ENCODE measurements at regions not wholly inside any gene's neighbourhood (a gene's known extent, or its start where the extent isn't known, plus 50 kb on each side); places are given as distances from the start of the nearest gene placed in this dataset.

DNA sequence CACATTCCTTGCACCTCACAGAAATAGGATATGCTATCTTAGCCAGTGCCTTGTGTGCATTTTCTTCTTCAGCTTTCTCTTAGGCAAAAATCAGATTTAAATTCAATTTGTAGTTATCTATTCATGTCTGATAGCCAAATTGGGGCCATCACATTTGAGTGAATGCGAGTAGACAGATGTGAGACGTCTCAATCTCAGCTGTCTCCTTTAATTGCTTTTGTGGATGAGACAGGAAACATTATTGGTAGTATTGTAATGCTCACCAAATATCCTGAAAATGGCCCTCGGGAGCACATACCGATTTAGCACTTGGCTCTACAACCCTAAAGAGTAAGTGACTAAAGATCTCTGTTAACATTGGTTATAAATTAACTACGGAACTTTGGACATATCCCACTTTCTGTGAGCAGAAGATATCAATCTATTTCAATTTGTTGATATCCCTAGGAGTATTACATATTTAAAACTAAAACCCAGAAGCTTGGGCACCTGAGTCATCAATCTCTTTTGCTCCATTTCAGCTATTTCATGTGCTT is 1012.5 kb upstream of the TMEM132C start:
- Histone ChIP-seq H3K4me3 (no peak overlapping the region), H3K27ac (no peak overlapping the region), H3K36me3 (no peaks in the 10 kb centered on the region), H3K4me1 (no peaks in the 10 kb centered on the region), H3K9me3 (no peaks in the 10 kb centered on the region), H3K27me3 (replicated peaks in 1 of 7) (no peaks in the 10 kb centered on the region)
- intact Hi-C loops (cut with DNase I; ENCODE audit: low total_unique reads), result no loop called here
- 74 to 89% (median 80%) methylated on average over 5 of the region's 5 CpGs for WGBS, 5 donors
- DNase-seq, result no peak
- no peak for TF ChIP-seq POLR2A (IDR thresholded peaks at IDR 0.05)

GRCh38 chr12:127257366-127257935 is 1009.5 kb upstream of the TMEM132C start:
- WGBS, 5 donors, result 69 to 82% (median 72%) methylated on average over 5 of the region's 5 CpGs
- Histone ChIP-seq H3K4me1 (no peaks in the 10 kb centered on the region), H3K36me3 (no peaks in the 10 kb centered on the region), H3K4me3 (no peak overlapping the region), H3K27me3 (replicated peaks in 1 of 7) (no peaks in the 10 kb centered on the region), H3K27ac (no peak overlapping the region), H3K9me3 (no peaks in the 10 kb centered on the region)
- TF ChIP-seq POLR2AphosphoS5 (IDR thresholded peaks at IDR 0.05), result no peak
- no peak for TF ChIP-seq POLR2A (IDR thresholded peaks at IDR 0.05)
- TF ChIP-seq, protein P1, sequence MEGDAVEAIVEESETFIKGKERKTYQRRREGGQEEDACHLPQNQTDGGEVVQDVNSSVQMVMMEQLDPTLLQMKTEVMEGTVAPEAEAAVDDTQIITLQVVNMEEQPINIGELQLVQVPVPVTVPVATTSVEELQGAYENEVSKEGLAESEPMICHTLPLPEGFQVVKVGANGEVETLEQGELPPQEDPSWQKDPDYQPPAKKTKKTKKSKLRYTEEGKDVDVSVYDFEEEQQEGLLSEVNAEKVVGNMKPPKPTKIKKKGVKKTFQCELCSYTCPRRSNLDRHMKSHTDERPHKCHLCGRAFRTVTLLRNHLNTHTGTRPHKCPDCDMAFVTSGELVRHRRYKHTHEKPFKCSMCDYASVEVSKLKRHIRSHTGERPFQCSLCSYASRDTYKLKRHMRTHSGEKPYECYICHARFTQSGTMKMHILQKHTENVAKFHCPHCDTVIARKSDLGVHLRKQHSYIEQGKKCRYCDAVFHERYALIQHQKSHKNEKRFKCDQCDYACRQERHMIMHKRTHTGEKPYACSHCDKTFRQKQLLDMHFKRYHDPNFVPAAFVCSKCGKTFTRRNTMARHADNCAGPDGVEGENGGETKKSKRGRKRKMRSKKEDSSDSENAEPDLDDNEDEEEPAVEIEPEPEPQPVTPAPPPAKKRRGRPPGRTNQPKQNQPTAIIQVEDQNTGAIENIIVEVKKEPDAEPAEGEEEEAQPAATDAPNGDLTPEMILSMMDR (IDR thresholded peaks at IDR 0.05 in 8 of 11, conservative IDR thresholded peaks at IDR 0.05 in 3 of 11), result no peak
- DNase-seq, result no peak
- intact Hi-C loops (cut with DNase I; ENCODE audit: low total_unique reads), result no loop called here

DNA sequence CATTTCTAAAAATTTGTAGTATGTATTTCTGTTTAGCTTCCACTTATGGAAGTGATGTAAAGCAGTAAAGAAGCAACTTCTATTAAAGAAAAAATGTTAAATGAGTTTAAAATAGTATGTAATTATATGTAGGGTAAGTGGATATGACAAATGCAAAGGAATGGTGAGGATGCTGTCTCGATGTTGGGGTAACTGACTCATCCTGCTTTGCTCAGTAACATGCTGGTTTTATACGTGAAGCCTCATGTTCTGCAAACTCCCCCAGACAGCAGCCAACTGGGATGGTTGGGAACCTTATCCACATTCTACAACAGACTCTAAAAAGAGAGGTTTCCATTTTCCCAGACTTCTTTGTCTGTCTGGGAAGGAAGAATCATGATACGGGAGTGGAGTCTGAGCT is 1006.4 kb upstream of the TMEM132C start:
- TF ChIP-seq POLR2AphosphoS5 (IDR thresholded peaks at IDR 0.05) (no peak), POLR2A (IDR thresholded peaks at IDR 0.05) (no peak)
- TF ChIP-seq, protein P1 (IDR thresholded peaks at IDR 0.05 in 8 of 11, conservative IDR thresholded peaks at IDR 0.05 in 3 of 11), result no peak
- intact Hi-C loops (cut with DNase I; ENCODE audit: low total_unique reads), result no loop called here
- Histone ChIP-seq H3K27me3 (replicated peaks in 1 of 7) (no peaks in the 10 kb centered on the region), H3K4me1 (no peaks in the 10 kb centered on the region), H3K9me3 (peaks cover 0 to 3% (median 0%) of the 10 kb centered on the region in 8 donors), H3K4me3 (no peak overlapping the region), H3K36me3 (no peaks in the 10 kb centered on the region), H3K27ac (no peak overlapping the region)
- 74 to 88% (median 84%) methylated on average over 3 of the region's 3 CpGs for WGBS, 5 donors
- DNase-seq, result no peak

GRCh38 chr12:127260999-127261398 is 1006.0 kb upstream of the TMEM132C start:
- 82 to 86% (median 84%) methylated on average over 7 of the region's 7 CpGs for WGBS, 5 donors
- Histone ChIP-seq H3K9me3 (peaks cover 0 to 3% (median 0%) of the 10 kb centered on the region in 8 donors), H3K36me3 (no peaks in the 10 kb centered on the region), H3K4me3 (no peak overlapping the region), H3K27ac (no peak overlapping the region), H3K4me1 (no peaks in the 10 kb centered on the region), H3K27me3 (replicated peaks in 1 of 7) (no peaks in the 10 kb centered on the region)
- no peak for TF ChIP-seq POLR2A (IDR thresholded peaks at IDR 0.05)
- TF ChIP-seq, protein P1 (IDR thresholded peaks at IDR 0.05 in 8 of 11, conservative IDR thresholded peaks at IDR 0.05 in 3 of 11), result no peak
- no peak for TF ChIP-seq POLR2AphosphoS5 (IDR thresholded peaks at IDR 0.05)
- intact Hi-C loops (cut with DNase I; ENCODE audit: low total_unique reads), result no loop called here
- DNase-seq, result no peak
